NCI-H226 (cell line): ENCODE measurements at regions not wholly inside any gene's neighbourhood (a gene's known extent, or its start where the extent isn't known, plus 50 kb on each side); places are given as distances from the start of the nearest gene placed in this dataset.
"Not testable (repeated sequence)": the region's sequence is repeated elsewhere in the genome, so short reads cannot be mapped to it uniquely, and the experiment has no call there.

Experiments used
- DNase-seq: peaks from one replicate; pipeline ENCODE4 v3.0.0-alpha.2; 2015

DNA sequence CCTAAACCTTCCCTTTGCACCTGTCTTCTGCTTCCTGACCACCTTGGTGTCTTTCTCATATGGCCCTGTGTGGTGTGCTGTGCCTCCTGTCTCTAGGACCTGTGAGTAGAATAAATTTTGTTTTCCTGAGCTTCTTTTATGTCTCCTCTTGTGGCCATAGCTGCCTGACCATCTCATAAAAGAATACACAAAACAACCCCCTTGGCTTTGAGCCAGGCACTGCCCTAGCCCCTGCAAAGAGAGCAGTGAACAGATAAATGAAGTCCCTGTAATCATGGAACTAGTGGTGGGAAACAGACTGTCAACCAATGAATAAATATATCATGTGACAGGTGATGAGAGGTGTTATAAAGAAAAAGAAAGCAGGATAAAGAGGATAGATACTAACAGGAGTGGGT is 485.1 kb downstream of the CSNK1G3 start:
- no peak for DNase-seq

DNA sequence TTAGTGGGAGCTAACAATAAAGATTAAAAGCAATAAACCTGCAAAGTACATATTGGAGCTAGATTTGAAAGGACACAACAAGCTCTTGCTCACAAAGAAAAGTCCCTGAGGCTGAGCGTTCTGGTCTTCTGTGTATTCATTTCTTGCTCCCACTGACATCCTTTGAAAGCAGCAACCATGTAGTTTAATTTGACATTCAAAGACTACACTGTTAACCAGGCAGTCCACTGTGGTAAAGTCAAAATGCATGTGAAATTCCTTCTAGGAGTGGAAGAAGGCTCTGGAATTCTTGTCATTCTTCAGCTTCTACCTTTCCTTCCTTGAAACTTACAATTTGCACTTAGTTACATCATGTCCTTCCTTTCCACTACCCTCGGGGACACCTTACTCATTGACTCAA is 480.7 kb downstream of the CSNK1G3 start:
- DNase-seq = no peak

DNA sequence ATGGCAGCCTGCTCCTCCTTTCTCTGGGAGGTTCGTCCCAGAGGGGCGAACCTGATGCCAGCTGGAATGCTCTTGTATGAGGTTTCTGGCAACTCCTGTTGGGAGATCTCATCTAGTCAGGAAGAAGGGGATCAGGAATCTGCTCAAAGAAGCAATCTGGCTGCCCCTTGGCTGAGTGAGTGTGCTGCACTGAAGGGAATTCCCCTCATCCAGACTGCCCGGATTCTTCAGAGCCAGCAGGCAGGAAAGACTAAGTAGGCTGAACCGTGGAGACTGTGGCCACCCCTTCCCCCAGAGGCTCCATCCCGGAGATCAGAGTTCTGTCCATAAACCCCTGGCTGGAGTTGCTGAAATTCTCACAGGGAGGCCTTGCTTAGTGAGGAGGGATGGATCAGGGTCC is 476.0 kb downstream of the CSNK1G3 start:
- no peak for DNase-seq

DNA sequence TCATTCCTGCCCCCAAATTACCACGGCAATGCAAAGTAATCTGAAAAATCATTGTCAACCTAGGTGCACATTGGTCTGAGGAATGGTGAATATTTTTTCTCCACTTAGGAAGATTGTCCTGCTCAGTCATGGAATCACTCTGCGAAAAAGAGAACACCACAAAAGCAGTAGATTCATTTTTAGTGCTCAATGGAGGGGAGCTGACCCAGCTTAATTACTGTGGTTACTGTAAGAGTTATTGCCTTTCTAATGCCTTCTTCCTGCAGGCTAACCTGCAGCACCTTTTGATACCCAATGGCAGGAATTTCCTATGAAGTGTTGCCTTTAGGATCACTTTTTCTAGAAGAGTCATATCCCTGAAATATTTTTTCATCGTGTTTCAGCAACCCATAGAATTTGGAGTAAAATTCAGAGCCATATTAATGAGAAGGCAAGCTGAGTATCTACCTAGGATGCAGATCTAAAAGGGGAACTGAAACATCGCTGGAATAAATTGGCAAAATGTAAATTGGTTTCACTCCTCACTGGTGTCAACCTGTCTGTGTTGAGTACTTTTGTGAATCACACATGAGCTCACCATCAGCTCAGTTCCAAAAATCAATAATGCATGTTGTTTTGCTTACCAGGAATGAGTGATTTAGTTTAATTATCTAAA is 464.5 kb downstream of the CSNK1G3 start:
- no peak for DNase-seq

DNA sequence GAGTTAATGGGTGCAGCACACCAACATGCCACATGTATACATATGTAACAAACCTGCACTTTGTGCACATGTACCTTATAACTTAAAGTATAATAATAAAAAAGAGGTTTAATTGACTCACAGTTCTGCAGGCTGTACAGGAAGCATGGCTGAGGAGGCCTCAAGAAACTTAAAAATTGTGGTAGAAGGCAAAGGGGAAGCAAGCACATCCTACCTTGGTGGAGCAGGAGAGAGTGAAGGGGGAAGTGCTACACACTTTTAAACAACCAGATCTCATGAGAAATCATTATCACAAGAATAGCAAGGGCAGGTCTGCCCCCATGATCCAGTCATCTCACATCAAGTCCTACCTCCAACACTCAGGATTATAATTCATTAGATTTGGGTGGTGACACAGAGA is 463.5 kb downstream of the CSNK1G3 start:
- not testable (repeated sequence) for DNase-seq

DNA sequence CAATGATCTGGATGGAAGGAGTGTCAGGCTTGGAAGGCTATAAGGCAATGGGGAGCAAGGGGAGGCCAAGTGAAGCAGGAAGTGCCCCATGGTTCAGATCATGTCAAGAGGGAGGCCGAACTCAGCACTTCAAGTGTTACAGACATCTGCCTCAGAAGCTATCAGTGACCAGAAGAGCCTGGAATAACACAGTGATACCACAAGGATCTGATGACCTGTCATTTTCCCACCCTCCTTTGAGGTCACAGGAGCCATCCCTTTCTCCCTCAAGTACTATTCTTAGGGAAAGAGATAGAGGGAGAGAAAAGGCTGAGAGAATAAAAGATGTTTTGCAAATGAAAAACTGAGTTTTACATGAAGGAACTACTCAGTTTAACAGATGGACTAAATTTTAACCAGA is 454.8 kb downstream of the CSNK1G3 start:
- DNase-seq = no peak

DNA sequence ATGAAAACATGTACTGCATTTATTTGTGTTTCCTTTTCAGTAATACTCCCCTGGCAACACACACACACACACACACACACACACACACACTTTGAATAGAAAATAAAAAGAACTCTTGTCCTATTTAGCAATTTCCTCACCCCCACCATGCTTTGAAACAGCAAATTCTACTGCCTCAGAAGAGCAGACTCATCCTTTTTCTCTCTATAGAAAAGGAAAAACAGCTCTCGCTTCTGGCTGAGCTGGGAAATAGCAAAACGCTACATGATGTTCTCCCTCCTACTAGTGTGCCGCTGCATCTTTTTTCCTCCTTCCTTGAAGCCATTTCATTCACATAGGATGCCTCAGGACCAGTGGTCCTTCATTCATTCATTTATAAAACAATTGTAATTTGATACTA is 453.6 kb downstream of the CSNK1G3 start:
- DNase-seq = no peak

DNA sequence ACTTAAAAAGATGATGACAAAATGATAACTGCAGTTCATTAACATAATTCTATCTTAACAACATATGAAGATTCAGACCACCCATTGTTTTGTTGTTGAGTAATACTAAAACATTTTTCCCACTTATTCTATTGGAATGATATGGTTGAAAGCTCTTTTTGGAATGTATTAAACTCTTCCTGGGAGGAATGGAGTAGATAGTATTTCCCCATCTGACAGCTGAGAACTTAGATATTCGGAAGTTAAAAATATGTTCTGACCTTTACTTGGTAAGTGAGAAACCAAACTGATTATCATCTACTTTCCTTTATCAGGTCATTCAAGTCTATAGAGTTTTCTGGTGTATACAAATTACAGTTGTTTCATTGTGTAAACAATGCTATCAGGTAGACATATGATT is 452.9 kb downstream of the CSNK1G3 start:
- no peak for DNase-seq

DNA sequence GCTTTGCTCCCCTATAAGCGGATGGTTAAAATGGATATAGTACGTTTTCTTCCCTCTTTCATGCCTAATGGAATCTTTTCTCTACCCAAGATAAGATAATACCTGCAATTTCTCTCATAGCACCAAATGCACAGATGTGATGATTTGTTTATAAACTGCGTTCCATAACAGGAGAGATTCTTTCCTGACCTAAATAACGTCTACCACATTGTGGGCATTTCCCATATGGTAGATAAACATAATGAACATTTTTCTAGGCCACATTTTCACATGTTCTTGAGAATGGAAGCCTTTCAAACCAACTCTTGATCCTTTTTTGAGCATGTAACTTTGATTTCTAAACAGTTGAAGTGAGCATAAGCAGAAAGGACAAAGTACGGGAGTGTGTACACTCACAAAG is 448.5 kb downstream of the CSNK1G3 start:
- DNase-seq = no peak

DNA sequence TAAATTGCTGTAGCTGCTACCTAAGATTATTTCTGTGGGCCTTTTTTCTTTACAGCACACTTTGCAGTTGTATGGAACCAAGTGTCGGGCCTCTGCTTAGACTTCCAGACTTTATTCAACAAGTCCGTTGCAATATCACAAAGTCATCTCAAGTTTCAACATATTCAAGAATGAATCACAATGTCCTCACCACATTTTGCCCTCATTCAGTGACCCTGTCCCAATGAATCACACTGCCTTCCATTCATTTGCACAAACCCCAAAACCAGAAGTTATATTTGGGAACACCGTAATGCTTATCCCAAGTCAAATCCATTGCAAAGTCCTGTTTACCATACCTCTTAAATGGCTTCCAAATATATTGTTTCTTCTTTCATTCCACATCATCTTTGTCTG is 439.6 kb downstream of the CSNK1G3 start:
- DNase-seq = peak; percentile 52

DNA sequence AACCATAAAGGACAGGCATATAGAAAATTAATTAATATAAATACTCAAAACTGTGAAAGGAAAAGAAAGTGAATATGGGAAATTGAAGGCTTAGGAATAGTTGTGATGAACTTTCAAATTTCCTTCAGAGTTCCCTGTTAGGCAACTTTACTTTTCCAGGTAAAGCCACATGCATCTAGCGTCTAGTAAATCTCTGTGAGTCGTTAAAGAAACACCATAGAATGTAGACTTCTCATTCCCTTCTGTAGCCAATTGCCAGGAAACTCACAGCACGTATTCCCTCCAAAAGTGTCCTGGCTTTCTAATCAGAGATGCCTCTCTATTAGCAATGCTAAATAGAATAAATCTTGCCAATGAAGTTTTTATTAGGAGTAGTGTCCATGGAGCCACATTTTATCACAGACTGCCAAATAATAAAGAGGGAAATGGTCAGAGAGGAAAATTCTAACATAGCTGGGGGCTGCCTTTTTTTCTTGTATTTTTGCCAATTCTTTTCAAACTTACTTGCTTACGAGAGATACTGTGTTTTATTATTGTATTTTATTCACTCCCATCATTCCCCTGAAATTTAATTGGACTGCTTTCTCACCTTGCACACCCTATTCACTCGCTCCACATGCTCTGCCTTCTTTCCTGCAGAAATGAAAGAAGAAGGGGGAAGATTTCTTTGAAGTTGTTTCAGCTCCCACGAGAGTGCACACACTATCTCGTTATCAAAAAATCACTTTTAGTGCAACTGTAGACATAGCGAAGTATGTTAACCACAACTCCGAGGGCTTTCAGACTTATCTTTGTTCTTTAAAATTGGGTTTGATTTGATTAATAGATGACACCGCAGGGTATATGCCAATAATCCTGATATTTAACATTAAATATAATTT is 439.0 kb downstream of the CSNK1G3 start:
- no peak for DNase-seq

DNA sequence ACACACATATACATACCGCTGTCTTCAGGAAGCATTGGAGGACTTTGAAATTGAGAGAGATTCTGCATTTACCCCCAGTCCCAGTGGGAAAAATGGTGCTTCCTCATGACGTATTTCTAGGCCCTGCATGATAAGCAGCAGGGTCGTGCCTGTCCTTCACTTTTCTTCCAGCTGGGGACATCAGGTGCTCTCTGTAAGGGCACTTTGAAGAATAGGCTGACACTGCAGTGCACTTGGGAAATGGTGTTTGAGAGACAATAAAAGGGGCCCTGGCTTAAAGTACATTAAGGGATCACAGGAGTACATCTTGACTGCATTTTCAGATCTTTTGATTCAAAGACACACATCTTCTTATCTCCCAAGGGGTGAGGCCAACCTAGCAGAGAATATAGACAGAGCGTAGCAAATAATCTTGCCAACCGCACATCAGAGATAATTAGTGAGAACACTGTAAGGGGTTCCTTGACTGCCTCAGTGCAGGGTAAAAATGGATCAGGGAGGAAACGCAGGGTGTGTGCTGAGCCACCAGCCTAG is 437.9 kb downstream of the CSNK1G3 start:
- DNase-seq = no peak

DNA sequence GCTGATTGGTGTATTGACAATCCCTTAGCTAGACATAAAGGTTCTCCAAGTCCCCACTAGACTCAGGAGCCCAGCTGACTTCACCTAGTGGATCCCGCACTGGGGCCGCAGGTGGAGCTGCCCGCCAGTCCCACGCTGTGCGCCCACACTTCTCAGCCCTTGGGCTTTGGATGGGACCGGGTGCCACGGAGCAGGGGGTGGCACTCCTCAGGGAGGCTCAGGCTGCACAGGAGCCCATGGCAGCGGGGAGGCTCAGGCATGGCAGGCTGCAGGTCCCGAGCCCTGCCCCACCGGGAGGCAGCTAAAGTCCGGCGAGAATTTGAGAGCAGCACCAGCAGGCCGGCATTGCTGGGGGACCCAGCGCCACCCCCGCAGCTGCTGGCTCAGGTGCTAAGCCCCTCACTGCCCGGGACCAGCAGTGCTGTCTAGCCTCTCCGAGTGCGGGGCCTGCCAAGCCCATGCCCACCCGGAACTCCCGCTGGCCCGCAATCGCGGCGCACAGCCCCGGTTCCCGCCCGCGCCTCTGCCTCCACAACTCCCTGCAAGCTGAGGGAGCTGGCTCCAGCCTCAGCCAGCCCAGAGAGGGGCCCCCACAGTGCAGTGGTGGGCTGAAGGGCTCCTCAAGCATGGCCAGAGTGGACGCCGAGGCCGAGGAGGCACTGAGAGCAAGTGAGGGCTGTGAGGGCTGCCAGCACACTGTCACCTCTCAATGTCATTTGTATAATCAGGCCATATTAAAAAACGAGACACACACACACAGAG is 437.2 kb downstream of the CSNK1G3 start:
- no peak for DNase-seq

DNA sequence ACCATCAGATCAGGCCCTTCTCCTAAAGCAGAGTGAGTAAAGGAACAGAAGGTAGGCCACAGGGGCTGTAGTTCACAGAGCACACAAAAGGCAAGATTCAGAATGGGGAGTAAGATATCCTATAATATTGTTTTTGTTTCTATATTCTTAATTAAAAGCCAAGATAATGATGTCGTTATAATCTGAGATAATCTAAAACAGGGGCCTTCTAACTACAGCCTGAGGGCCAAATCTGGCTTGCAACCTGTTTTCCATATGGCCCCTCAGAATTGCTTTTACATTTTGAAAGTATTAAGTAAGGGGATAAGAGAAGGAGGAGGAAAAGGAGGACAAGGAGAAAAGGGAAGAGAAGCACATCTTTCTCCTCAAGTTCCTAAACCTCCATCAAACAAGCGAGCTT is 435.8 kb downstream of the CSNK1G3 start:
- no peak for DNase-seq

DNA sequence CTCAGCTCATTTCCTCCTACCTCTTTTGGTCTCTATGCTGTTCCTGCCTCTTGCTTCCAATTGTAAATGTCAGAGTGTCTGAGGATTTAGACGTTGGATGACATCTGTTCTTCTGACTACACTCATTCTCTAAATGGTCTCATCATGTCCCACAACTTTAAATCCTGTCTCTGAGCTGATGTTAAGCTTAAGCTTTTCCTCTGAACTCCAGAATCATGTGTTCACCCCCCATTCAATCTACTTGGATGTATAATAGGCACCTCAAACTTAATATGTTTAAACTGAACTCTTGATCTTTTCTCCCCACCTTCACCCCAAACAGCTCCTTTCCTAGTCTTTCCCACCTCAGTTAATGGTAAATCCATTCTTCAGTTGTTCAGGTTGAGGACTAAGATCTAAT is 433.6 kb downstream of the CSNK1G3 start:
- DNase-seq = no peak

DNA sequence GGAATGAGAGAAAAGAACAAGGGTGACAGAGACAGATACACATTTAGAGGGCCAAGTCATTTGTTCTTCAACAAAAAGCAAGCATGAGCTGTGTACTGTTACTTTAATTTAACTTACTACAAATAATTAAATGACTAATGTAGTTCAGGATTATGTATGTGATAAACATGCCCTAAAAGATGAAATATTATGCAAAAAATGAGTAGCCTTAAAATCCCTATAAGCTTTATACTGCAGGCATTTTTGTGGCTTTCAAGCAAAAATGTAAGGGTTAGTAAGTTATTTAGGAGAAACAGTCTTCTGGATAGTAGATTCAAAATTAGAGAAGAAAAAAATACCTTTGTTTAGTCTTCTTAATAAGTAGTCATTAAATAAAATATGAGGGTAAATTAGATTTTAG is 431.2 kb downstream of the CSNK1G3 start:
- no peak for DNase-seq

DNA sequence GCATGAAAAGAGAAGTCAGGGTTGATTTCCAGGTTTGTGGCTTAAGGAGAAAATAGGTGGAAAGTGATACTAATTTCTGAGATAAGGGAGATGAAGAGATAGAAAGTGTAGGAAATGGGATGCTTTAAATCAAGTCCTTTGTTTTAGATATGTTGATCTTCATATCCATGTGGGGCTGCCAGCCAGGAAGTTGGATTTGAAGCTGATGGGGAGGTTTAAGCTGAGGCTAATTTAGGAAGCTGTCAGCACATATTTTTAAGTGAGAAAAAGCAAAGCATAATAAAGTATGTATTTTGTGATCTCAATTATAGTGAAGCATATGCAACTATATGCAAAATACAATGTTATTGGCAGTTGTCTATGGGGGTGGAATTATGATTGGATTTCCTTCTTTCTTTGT is 428.4 kb downstream of the CSNK1G3 start:
- no peak for DNase-seq

DNA sequence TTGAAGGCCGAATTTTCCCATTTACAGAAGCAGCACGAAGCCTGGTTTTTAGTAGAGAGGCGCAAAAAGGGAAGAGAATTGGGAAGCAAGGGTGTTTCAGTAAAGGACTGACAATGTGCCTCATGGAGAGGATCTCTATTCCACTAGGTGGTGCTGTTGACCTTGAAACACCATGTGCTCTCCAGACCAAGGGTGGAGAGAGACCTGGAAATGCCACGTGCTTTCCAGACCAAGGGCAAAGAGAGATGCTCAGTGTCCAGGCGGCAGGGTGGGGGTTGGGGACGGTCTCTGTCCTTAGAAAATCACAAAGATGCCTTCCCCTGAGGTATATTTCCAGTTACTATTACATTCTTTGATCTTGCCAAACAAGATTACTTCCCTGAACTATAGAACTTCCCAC is 425.3 kb downstream of the CSNK1G3 start:
- DNase-seq = peak; percentile 20

DNA sequence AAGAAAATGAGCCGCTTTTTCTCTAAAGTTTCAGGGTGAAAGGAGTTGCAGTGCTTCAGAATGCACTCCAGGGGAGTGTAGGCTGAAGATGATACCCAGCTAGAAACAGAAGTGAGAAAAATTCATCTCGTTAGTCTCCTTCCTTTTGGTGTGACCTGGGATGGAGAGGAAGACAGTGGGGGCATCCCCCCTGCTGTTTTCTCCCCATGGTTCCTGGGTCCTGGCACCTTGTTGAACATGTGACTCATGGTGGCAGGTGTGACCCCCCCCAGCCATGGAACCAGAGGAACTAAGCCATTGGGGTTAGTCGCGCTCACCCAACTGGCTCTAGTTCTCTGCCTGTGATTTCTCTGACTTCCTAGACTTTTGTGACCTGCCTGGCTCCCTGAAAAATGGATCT is 424.6 kb downstream of the CSNK1G3 start:
- no peak for DNase-seq

DNA sequence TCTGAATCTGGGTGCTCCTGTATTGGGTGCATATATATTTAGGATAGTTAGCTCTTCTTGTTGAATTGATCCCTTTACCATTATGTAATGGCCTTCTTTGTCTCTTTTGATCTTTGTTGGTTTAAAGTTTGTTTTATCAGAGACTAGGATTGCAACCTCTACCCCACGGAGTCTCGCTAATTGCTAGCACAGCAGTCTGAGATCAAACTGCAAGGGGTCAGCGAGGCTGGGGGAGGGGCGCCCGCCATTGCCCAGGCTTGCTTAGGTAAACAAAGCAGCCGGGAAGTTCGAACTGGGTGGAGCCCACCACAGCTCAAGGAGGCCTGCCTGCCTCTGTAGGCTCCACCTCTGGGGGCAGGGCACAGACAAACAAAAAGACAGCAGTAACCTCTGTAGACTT is 421.8 kb downstream of the CSNK1G3 start:
- not testable (repeated sequence) for DNase-seq

DNA sequence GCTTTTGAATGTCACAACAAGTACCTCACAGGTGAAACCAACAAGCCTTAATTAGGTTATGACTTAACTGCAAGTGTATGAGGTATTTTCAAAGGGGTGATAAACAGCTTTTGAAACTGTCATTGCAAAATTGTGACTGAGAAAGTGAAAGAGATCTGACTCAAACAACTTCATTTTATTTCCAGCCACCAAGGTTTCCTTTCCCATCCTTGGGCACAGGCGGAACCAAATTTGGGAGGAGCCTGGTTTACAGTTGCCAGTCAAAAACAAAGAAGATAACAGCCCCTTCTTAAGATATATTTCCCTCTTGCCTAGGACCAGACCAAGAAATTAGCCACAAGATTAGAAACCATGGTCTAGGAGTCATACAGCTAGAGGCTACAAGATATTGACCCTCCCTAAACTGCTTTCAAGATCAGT is 417.1 kb downstream of the CSNK1G3 start:
- no peak for DNase-seq

DNA sequence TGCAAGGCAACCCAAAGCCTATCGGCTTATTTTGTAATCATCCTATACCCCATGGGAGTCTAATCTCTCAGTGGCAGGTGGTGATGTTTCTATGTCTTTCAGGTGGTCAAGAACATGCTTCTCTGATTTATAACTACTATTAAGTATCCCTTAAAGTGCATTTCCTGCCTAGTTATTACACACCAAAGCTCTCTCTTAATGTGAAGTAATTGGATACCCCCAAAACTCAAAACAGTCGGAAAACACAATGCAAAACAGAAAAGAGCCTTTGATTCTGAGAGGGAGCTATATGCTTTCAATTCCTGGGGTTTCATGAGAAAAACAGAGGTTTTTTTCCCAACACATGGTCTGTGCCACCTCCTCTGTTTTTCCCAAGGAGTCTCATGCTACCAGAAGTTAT is 416.4 kb downstream of the CSNK1G3 start:
- no peak for DNase-seq

DNA sequence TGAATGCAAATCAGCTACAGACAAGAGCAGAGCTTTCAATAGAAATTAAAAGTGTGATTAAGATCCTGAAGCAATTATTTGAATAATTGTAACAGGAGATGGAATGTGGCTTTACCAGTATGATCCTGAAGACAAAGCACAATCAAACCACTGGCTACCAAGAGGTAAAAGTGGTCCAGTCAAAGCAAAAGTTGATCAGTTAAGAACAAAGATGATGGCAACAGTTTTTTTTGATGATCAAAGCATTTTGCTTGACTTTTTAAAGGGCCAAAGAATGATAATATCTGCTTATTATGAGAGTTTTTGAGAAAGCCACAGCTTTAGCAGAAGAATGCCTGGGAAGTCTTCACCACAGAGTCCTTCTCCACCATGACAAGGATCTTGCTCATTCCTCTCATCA is 409.2 kb downstream of the CSNK1G3 start:
- no peak for DNase-seq
